ENCODE measurements at regions not wholly inside any gene's neighbourhood (a gene's known extent, or its start where the extent isn't known, plus 50 kb on each side); places are given as distances from the start of the nearest gene placed in this dataset.

DNA sequence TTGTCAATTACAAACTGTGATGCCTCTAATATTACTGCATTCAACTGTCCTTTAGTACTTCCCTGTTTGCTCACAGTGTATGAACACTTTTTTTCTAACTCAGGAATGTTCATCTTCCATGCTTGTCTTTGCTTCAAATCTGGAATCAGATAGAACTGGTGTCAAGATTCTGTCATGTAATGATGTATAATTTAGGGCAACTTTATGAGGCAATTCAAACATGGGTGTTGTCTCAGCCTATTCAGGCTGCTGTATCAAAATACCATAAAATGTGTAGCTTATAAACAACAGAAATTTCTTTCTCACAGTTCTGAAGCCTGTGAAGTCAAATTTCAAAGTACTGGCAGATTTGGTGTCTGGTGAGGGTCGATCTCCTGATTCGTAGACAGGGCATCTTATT, 1012.9 kb downstream of the RAB28 start:
- TF ChIP-seq, protein P1, sequence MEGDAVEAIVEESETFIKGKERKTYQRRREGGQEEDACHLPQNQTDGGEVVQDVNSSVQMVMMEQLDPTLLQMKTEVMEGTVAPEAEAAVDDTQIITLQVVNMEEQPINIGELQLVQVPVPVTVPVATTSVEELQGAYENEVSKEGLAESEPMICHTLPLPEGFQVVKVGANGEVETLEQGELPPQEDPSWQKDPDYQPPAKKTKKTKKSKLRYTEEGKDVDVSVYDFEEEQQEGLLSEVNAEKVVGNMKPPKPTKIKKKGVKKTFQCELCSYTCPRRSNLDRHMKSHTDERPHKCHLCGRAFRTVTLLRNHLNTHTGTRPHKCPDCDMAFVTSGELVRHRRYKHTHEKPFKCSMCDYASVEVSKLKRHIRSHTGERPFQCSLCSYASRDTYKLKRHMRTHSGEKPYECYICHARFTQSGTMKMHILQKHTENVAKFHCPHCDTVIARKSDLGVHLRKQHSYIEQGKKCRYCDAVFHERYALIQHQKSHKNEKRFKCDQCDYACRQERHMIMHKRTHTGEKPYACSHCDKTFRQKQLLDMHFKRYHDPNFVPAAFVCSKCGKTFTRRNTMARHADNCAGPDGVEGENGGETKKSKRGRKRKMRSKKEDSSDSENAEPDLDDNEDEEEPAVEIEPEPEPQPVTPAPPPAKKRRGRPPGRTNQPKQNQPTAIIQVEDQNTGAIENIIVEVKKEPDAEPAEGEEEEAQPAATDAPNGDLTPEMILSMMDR (IDR thresholded peaks at IDR 0.05): no peak
- no peak for TF ChIP-seq POLR2A (IDR thresholded peaks at IDR 0.05)
